Peyer's patch (tissue), 4 donors: ENCODE measurements at regions not wholly inside any gene's neighbourhood (a gene's known extent, or its start where the extent isn't known, plus 50 kb on each side); places are given as distances from the start of the nearest gene placed in this dataset.

Experiments
- DNase-seq, 3 donors: peaks; one replicate each; pipeline ENCODE4 v3.0.0-alpha.2; 2017 to 2019
- H3K27ac ChIP-seq, 4 donors: fragments of 200-600 bp; sonication (generic); one replicate each; pipeline ENCODE4 v1.5.1; 2016 to 2019
- H3K27me3 ChIP-seq, 2 donors: fragments of 200-600 bp; sonication (generic); one replicate each; pipeline ENCODE4 v1.5.1; 2019
- H3K36me3 ChIP-seq, 3 donors: fragments of 200-600 bp; sonication (generic); one replicate each; pipeline ENCODE4 v1.5.1; 2016 to 2019
- H3K4me1 ChIP-seq, 4 donors: fragments of 200-600 bp; sonication (generic); one replicate each; pipeline ENCODE4 v1.5.1; 2016 to 2019
- H3K4me3 ChIP-seq, 4 donors: fragments of 200-600 bp; sonication (generic); 1 replicate in 3 of 4; 2 replicates in 1 of 4; pipeline ENCODE4 v1.5.1; 2016 to 2019; ENCODE audit warnings: mild to moderate bottlenecking in 1 of 4
- H3K9me3 ChIP-seq, 4 donors: fragments of 200-600 bp; sonication (generic); one replicate each; pipeline ENCODE4 v1.5.1; 2016 to 2019; ENCODE audit warnings: mild to moderate bottlenecking in 1 of 4
- POLR2A ChIP-seq, 2 donors: fragments of 450-650 bp; IDR thresholded peaks; one replicate each; pipeline ENCODE4 v1.5.1; 2017; ENCODE audit warnings: antibody characterized with exemption in 2 of 2, mild to moderate bottlenecking in 2 of 2, moderate library complexity in 2 of 2
- TF ChIP-seq, protein P1 (sequence below), 6 experiments: fragments of 450-650 bp in 4 of 6; fragments of 200-600 bp in 2 of 6; sonication (generic) in 1 of 6; IDR thresholded peaks; one replicate each; pipeline ENCODE4 v1.5.1; 2017 to 2019; ENCODE audit warnings: antibody characterized with exemption in 6 of 6, mild to moderate bottlenecking in 3 of 6, moderate library complexity in 1 of 6

DNA sequence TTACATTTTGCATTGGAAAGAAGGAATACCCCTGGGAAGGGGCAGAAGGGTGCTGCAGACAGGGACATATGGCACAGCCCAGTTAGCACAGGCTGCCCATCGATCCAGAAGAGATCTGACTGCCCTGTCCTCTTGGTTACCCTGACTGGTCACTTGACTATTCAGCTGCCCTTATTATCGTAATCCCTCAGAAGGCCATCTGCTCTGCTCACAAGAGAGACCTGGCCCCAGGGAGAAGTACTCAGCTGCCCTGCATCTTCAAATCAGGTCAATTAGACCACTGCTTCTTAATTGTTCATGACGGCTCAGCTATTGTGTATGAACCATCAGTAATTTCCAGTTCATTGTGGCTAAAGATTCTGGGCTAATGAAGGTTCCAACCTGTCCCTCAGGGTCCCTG is 345.0 kb downstream of the TLE1 start:
- DNase-seq: no peak
- Histone ChIP-seq H3K9me3 (no peaks in the 10 kb centered on the region), H3K27me3 (no peaks in the 10 kb centered on the region), H3K27ac (no peak overlapping the region), H3K4me1 (no peaks in the 10 kb centered on the region), H3K36me3 (no peaks in the 10 kb centered on the region), H3K4me3 (no peak overlapping the region)
- TF ChIP-seq, protein P1, sequence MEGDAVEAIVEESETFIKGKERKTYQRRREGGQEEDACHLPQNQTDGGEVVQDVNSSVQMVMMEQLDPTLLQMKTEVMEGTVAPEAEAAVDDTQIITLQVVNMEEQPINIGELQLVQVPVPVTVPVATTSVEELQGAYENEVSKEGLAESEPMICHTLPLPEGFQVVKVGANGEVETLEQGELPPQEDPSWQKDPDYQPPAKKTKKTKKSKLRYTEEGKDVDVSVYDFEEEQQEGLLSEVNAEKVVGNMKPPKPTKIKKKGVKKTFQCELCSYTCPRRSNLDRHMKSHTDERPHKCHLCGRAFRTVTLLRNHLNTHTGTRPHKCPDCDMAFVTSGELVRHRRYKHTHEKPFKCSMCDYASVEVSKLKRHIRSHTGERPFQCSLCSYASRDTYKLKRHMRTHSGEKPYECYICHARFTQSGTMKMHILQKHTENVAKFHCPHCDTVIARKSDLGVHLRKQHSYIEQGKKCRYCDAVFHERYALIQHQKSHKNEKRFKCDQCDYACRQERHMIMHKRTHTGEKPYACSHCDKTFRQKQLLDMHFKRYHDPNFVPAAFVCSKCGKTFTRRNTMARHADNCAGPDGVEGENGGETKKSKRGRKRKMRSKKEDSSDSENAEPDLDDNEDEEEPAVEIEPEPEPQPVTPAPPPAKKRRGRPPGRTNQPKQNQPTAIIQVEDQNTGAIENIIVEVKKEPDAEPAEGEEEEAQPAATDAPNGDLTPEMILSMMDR (IDR thresholded peaks at IDR 0.05): no peak
- no peak for TF ChIP-seq POLR2A (IDR thresholded peaks at IDR 0.05)

GRCh38 chr9:81335879-81336421 is 353.4 kb downstream of the TLE1 start:
- Histone ChIP-seq H3K9me3 (no peaks in the 10 kb centered on the region), H3K4me1 (no peaks in the 10 kb centered on the region), H3K4me3 (no peak overlapping the region), H3K36me3 (no peaks in the 10 kb centered on the region), H3K27ac (no peak overlapping the region), H3K27me3 (no peaks in the 10 kb centered on the region)
- DNase-seq: no peak
- TF ChIP-seq, protein P1 (IDR thresholded peaks at IDR 0.05): no peak
- no peak for TF ChIP-seq POLR2A (IDR thresholded peaks at IDR 0.05)

- H3K27ac ChIP-seq: no peak overlapping the region
- DNase-seq: no peak
- H3K9me3 ChIP-seq: no peaks in the 10 kb centered on the region
- H3K27me3 ChIP-seq: no peaks in the 10 kb centered on the region
- H3K4me1 ChIP-seq: no peaks in the 10 kb centered on the region
- no peak for TF ChIP-seq POLR2A (IDR thresholded peaks at IDR 0.05)
- TF ChIP-seq, protein P1 (IDR thresholded peaks at IDR 0.05): no peak
- H3K4me3 ChIP-seq: no peak overlapping the region
- no peaks in the 10 kb centered on the region for H3K36me3 ChIP-seq
Observed at GRCh38 chr9:81321551-81321950, 367.8 kb downstream of the TLE1 start.

- H3K36me3 ChIP-seq: no peaks in the 10 kb centered on the region
- H3K27me3 ChIP-seq: no peaks in the 10 kb centered on the region
- DNase-seq: no peak
- no peak overlapping the region for H3K27ac ChIP-seq
- no peaks in the 10 kb centered on the region for H3K9me3 ChIP-seq
- TF ChIP-seq, protein P1 (IDR thresholded peaks at IDR 0.05): no peak
- TF ChIP-seq POLR2A (IDR thresholded peaks at IDR 0.05): no peak
- no peaks in the 10 kb centered on the region for H3K4me1 ChIP-seq
- H3K4me3 ChIP-seq: no peak overlapping the region
Observed at GRCh38 chr9:81320909-81321482, 368.4 kb downstream of the TLE1 start.

DNA sequence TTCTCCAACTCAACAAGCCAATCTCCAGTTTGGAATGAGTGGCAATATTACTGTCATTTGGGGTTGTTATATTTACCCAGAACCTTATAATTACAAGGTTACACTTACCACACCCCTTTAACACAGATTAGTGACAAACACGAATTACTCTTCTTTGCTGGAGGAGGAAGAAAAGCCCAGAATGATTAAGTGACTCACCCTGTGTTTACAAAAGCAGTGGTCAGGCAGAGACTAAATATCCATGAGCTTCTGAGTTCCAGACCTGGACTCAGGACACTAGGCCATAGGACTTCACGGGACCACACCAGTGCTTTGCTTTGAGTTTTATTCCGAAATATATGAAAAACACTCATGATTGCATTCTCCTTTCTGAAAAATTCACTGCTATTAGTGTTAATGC is 370.8 kb downstream of the TLE1 start:
- Histone ChIP-seq H3K4me3 (no peak overlapping the region), H3K27ac (no peak overlapping the region)
- TF ChIP-seq, protein P1 (IDR thresholded peaks at IDR 0.05): no peak
- no peak for TF ChIP-seq POLR2A (IDR thresholded peaks at IDR 0.05)

More for the DNA sequence above, 370.8 kb downstream of the TLE1 start:
- Histone ChIP-seq H3K9me3 (no peaks in the 10 kb centered on the region), H3K27me3 (no peaks in the 10 kb centered on the region), H3K36me3 (no peaks in the 10 kb centered on the region), H3K4me1 (no peaks in the 10 kb centered on the region)
- no peak for DNase-seq
